HG02943 (cell line): ENCODE measurements at regions not wholly inside any gene's neighbourhood (a gene's known extent, or its start where the extent isn't known, plus 50 kb on each side); places are given as distances from the start of the nearest gene placed in this dataset.

Source experiments
- ATAC-seq: cut with Tn5 transposase; IDR thresholded peaks from one replicate; pipeline ENCODE4 v1.9.1; 2021; ENCODE audit warnings: mild to moderate bottlenecking, low read depth, moderate library complexity; ENCODE audit not compliant: unreplicated experiment

DNA sequence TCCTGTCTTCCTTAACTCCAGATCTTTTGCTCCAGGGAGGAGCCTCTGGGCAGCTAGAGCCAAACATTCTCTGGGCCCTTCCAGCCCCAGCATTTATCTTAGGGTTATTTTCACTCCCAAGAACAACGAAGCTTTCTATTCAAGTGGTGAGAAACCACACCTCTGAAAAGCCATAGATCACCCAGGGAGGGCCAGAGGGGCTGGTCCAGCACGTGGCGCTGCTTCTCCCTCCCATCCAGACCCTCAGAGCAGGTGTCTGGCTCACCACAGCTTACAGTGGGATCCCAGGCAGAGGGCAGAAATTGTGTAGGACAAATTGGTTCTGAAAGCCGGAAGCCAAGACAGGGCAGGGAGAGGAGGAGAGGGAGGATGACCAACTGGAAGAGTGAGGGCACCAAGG lies 74.0 kb upstream of the PKDCC start:
- no peak for ATAC-seq

DNA sequence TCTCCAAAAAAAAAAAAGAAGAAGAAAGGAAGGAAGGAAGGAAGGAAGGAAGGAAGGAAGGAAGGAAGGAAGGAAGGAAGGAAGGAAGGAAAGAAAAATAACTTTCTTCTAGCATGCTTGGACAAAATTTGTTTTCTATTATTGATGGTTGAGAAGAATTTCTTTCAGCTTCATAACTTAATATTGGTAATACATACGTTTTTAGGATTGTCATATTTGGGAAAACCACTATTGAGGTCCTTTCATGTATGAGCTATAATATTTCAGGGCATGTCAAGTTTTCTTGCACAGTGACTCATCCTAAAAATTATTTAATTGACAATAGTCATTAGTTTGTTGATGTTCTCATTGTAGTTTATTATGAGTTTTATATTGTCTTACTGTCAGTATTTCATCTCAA lies 66.4 kb upstream of the PKDCC start:
- ATAC-seq, result no peak

DNA sequence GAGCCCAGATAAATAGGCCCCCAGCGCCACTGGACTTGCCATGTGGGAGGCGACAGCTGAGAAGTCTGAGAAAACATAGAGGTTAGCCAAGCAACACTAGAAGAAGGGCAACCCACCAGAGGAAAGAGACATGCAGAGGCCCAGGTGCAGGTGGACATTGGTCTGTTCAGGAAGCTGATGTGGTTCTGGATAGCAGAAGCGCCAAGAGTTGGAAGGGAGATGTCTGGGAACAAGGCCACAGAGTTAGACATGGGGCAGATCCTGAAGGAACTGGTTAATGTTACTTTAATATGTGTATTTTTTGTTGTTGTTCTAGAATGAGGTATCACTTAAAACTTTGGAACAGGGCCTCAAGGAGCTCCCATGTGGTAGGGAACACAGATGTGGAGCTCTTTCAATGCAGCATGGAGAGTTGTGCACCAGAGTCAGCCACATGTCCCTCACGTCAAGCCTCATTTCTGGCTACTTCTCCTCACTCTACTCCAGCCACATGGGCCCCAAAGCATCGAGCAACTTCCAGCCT lies 62.2 kb upstream of the PKDCC start:
- ATAC-seq, result no peak

DNA sequence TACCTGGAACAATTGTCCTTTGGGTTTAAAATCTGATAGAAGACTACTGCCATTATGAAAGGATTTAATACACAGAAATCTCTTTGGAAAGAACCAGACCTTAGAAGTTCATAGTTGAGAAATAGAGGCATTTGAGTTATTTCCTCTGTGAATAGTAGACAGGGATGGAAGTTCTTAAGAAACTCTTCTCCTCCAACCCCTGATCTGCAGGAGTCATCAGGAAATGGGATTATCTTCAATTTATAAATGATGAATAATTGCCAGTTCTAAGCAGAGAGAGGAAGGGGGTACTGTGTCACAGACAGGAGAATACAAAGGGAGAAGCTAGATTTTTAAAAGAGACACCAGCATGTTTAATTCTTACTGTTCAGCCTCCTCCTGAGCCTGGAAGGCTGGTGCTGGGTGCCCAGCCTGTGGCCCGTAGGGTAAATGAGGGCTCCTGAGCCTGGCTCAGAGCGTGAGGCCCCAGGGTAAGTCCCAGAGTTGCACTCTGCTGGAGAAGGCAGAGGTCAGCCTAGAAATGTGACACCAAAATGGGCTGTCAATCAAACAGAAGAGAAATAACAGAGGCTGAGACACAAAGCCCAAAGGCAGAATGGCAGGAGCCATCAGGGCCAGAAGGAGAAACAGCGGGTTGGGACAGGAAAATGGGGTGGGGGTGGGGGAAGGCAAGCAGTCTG lies 58.2 kb upstream of the PKDCC start:
- ATAC-seq, result no peak

DNA sequence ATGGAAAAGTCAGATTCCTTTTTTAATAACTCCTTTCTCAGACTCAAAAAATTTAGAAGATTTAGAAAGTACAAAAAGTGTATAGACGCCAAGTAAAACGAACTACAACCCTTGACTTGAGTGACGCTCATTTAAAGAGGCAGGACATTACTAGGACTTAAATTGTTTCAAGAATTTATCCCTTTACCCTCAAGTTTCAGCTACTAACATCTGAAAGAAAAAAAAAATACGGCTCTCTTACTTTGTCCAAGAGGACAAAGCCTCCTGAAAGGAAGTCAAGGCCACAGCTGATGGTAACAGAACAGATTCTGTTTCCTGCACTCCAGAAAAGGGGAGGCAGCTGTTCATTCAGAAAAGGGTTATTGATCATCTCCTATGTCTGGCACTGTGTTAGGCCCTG lies 57.6 kb upstream of the PKDCC start:
- ATAC-seq, result no peak

DNA sequence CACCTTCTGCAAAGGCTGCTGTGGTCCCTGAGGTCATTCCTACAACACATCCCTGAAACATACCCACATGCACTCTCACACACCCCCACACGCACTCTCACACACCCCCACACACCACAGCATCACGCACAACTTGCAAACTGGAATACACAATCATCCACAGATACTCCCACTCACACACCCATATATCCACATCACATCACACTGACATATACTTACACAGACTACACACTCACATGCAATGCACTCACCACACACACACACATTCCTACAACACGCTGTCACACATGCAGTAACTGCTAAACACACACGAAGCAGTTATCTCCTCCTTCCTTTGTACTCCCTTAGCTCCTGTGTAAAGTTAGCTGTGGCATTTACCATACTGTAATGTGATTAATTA lies 57.1 kb upstream of the PKDCC start:
- ATAC-seq, result no peak

DNA sequence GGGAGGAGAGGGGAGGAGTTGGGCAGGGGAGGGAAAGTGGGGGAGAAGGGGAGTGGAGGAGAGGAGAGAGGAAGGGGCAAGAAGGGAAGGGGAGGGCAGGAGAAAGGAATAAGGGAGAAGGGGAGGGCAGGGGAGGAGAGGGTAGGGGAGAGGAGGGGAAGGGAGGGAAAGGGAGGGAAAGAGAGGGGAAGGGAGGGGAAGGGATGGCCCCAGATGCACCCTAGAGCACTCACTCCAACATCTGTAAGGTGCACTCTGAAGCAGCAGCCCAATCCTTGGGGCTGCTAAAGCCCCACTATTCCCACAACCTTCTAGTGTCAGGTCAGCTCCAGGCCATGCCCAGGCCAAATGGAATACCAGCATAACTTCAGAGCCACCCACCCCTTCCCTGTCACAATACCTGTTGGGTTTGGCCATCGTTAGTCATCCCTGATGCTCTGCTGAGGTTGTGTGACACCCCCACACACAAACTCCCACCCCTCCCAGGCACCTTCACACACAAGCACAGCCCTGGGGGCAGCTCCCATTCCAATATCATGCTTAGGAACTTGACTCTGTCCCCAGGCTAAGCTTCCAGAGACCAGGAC lies 55.7 kb upstream of the PKDCC start:
- no peak for ATAC-seq

DNA sequence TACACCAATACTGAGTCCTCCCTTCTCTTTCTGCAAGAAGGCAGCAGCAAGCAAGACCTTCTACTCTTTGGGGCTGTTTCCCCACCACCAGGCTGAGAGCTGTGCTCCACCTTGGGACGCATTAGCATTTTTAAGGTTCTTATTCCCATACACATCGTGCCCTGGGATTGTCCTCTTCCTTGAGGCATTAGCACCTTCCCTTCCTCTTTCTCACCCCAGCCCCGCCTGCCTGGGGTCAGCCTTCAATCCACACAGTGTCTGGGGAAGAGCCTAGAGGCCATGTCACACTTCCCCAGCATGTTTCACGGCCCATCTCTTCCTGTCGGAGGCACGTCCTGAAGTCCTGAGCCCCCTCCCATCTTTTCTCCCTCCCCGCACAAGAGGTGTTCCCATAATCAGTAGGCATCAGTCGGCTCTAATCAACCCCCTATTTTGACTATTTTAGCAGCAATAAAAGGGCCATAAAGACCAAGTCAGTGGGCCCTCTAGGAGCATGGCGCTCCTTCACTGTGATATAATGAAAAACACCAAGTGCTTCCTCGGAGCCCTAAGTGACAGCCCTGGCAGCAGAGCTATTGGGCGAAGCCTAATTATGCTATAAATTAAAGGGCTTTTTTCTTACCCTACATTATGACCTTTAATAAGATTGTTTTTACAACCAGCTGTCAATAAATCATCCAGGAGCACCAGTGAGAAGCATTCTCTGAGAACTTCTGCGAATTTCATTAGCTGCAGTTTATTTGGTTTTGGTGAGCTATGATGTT lies 55.0 kb upstream of the PKDCC start:
- no peak for ATAC-seq

DNA sequence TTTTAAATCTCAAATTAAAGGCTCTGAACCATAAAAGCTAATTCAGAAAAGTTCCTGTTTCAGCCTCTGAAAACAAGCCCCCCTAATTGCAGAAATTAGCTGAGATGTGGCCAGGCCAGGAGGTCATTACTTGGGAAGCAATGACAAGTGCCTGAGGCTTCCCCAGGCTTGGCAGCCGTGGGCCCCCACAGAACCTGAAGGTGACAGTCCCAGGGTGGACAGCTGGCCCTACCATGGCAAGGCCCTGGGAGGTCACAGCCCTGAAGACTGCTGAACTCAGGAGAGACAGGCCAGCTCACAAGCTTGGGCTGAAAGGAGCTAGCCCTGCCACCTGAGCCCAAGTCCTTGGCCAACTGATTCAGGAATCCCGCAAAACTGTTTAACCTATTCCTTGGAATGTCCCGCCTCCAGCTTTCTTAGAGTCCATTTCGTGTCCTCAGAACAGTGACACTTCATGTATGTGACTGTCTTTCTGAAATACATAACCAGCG lies 54.3 kb upstream of the PKDCC start:
- no peak for ATAC-seq

DNA sequence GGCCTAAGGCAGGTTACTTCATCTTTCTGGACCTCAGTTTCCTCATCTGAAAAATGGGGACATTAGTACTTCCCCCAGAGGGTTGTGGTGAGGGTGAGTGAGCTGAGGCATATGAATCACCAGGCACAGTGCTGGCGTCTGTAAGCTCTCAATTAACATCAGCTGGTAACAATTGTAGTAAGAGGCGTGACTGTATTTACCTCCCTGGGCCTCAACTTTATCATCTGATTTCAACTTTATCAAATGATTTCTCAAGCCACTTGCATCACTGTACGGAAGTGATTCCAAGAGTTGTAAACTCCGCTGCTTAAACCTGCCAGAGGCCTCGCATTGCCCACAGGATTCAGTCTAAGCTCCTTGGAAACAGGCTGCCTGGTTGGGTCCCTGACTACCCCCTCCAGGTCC lies 53.6 kb upstream of the PKDCC start:
- no peak for ATAC-seq

DNA sequence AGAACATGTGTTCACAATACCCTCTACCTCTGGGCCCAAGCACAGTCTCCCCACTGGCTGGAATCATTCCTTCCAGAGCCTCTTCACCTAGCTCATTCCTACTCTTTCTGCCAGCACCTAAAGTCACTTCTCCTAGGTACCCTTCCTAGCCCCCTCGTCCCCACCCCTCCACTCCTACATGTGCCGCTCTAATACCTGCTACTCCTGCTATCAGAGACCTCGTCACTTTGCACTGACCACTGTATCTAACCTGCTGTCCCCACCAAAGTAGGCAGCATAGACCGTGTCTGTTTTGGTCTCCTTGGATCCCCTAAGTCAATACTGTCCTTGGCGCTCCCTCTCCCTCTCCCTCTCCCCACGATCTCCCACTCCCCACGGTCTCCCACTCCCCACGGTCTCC lies 53.2 kb upstream of the PKDCC start:
- no peak for ATAC-seq

DNA sequence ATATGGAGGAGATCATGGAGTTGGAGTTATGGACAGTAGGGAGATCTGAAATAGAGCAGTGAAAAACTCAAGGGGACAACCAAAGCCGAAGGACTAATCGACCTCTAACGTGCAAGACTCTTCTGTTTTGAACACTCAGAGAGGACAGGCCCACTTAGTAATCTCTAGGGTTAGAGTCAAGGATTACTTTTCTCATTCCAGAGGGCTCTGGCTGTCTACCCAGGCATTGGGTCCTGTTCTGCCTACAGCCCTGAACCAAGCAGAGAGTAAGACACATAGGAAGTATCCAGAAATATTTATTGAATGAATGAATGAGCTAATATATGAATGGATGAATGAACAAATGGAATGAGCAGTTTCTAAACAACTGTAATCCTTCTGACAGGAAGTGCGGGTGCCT lies 50.3 kb upstream of the PKDCC start:
- ATAC-seq, result no peak
